Body of pancreas (tissue), 4 donors: ENCODE measurements at regions not wholly inside any gene's neighbourhood (a gene's known extent, or its start where the extent isn't known, plus 50 kb on each side); places are given as distances from the start of the nearest gene placed in this dataset.
A peak's percentile ranks its signal among the peaks of the same experiment; 100 is the strongest.

ENCODE experiments used
- ATAC-seq: fragments of 150-250 bp; one replicate; pipeline ENCODE4 v1.9.1; 2016
- DNase-seq, 4 donors: peaks; one replicate each; pipeline ENCODE4 v3.0.0-alpha.2; 2019
- H3K27ac ChIP-seq, 4 donors: fragments of 200-600 bp; sonication (generic); 1 replicate in 3 of 4; 2 replicates in 1 of 4; pipeline versions ENCODE4 v1.5.1 to v1.6.1; 2016 to 2019; ENCODE audit warnings: mild to moderate bottlenecking in 1 of 4, mixed read lengths in 1 of 4, moderate library complexity in 1 of 4
- H3K27me3 ChIP-seq, 2 donors: fragments of 200-600 bp; sonication (generic); one replicate each; pipeline ENCODE4 v1.6.0; 2016; ENCODE audit warnings: mild to moderate bottlenecking in 1 of 2
- H3K36me3 ChIP-seq, 2 donors: fragments of 200-600 bp; sonication (generic); replicated peaks in 1 of 2; 2 replicates each; pipeline ENCODE4 v1.5.1; 2016; ENCODE audit warnings: low read depth in 2 of 2; ENCODE audit not compliant: insufficient read depth in 1 of 2
- H3K4me1 ChIP-seq: fragments of 200-600 bp; sonication (generic); one replicate; pipeline ENCODE4 v1.6.0; 2016
- H3K4me3 ChIP-seq, 2 donors: fragments of 200-600 bp; sonication (generic); 1 replicate in 1 of 2; 2 replicates in 1 of 2; pipeline ENCODE4 v1.5.1; 2016 to 2019
- H3K9me3 ChIP-seq, 3 donors: fragments of 200-600 bp; sonication (generic); 1 replicate in 2 of 3; 2 replicates in 1 of 3; pipeline ENCODE4 v1.5.1; 2016
- POLR2A ChIP-seq, 3 donors: fragments of 450-650 bp; IDR thresholded peaks; one replicate each; pipeline ENCODE4 v1.6.1; 2016; ENCODE audit warnings: antibody characterized with exemption in 3 of 3, mild to moderate bottlenecking in 2 of 3
- WGBS, 2 donors: methylation state at CpG; one replicate each; pipeline ENCODE4 v1.1.5; 2017; 5-methylcytosine and 5-hydroxymethylcytosine counted together
- intact Hi-C: fragments of 100-400 bp; cut with DNase I; formaldehyde crosslinking; loops from one replicate; pipeline ENCODE4 v1.15.1; 2023
- TF ChIP-seq, protein P1 (sequence below), 7 experiments: fragments of 450-650 bp in 4 of 7; fragments of 200-600 bp in 3 of 7; sonication (generic) in 3 of 7; IDR thresholded peaks; one replicate each; pipeline ENCODE4 v1.5.1; 2016 to 2019; ENCODE audit warnings: antibody characterized with exemption in 7 of 7

DNA sequence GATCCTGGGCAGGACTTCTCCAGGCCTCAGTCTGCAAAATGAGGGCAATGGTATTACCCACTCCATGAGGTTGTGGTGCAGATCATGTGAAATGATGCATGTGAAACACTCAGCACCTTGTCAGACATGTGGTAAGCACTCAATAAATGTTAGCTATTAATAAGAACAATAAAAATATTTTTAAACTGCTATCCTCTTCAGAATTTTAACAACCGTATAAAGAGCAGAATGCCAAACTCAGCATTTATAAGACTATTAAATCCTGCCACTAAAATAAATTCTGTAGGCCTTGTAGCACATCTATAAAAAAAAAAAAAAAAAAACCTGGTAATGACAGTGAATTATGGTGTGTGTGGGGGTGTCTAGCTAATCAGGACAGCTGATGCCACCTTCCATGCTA lies 213.9 kb upstream of the UMPS start:
- no peak overlapping the region for H3K4me3 ChIP-seq
- no peak for DNase-seq
- no peaks in the 10 kb centered on the region for H3K9me3 ChIP-seq
- no peak overlapping the region for H3K27ac ChIP-seq
- no peaks in the 10 kb centered on the region for H3K36me3 ChIP-seq
- intact Hi-C loops, result no loop called here
- peaks cover 14% of the 10 kb centered on the region for H3K4me1 ChIP-seq
- no peaks in the 10 kb centered on the region for H3K27me3 ChIP-seq
- TF ChIP-seq POLR2A (IDR thresholded peaks at IDR 0.05), result no peak
- TF ChIP-seq, protein P1, sequence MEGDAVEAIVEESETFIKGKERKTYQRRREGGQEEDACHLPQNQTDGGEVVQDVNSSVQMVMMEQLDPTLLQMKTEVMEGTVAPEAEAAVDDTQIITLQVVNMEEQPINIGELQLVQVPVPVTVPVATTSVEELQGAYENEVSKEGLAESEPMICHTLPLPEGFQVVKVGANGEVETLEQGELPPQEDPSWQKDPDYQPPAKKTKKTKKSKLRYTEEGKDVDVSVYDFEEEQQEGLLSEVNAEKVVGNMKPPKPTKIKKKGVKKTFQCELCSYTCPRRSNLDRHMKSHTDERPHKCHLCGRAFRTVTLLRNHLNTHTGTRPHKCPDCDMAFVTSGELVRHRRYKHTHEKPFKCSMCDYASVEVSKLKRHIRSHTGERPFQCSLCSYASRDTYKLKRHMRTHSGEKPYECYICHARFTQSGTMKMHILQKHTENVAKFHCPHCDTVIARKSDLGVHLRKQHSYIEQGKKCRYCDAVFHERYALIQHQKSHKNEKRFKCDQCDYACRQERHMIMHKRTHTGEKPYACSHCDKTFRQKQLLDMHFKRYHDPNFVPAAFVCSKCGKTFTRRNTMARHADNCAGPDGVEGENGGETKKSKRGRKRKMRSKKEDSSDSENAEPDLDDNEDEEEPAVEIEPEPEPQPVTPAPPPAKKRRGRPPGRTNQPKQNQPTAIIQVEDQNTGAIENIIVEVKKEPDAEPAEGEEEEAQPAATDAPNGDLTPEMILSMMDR (IDR thresholded peaks at IDR 0.05), result no peak
- no peak for ATAC-seq
- WGBS, 2 donors, result 86 to 92% methylated on average over 1 of the region's 1 CpG

DNA sequence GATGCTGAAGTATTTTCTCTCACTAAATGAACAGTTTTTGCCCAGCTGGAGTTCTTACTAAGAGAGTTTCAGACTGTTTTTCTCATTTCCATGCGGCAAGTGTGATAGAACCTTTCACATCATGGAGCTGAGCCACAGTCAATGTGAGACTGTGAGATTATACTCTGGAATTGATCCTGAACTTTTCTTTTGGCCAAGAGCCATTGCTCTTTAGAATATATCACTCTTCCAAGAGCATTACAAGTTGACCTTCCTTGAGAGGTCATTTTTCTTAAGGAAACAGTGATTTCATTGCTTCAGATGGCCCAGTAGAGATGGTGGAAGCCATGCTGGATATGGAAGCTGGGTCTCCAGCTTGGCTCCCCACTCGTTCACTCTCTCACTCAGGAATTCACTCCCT lies 212.9 kb upstream of the UMPS start:
- DNase-seq, result no peak

DNA sequence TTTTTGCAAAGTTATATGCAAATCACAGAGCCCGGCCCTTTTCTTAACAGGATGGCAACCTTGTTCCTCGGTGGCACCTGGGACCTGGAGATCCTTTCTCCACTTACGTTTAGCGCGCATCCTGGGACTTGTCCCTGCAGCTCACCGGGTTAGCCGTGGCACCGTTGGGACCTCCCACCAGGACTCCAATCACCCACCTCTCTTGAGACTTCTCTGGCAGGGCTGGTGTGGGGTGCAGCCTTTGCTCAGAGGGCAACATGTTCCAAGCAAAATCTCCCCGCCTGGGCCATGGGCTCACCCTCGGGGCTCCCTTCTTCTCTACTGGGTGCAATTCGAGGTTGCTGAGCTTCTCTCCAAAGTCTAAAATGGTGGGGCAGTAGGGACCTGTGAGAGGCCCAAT lies 211.9 kb upstream of the UMPS start:
- H3K4me1 ChIP-seq, result peaks cover 9% of the 10 kb centered on the region
- H3K27me3 ChIP-seq, result no peaks in the 10 kb centered on the region
- DNase-seq (no peak), ATAC-seq (no peak)
- 92 to 94% methylated on average over 5 to 11 of the region's 11 CpGs for WGBS, 2 donors
- no peaks in the 10 kb centered on the region for H3K36me3 ChIP-seq
- H3K9me3 ChIP-seq, result no peaks in the 10 kb centered on the region
- no peak overlapping the region for H3K27ac ChIP-seq
- TF ChIP-seq POLR2A (IDR thresholded peaks at IDR 0.05), result no peak
- TF ChIP-seq, protein P1 (IDR thresholded peaks at IDR 0.05), result no peak
- no peak overlapping the region for H3K4me3 ChIP-seq
- intact Hi-C loops, result no loop called here

More for the DNA sequence above, 212.9 kb upstream of the UMPS start:
- Histone ChIP-seq H3K27ac (no peak overlapping the region), H3K36me3 (no peaks in the 10 kb centered on the region), H3K4me1 (peaks cover 15% of the 10 kb centered on the region), H3K4me3 (no peak overlapping the region), H3K27me3 (no peaks in the 10 kb centered on the region), H3K9me3 (no peaks in the 10 kb centered on the region)
- WGBS, 2 donors, result 75 to 83% methylated on average over 2 of the region's 2 CpGs
- ATAC-seq, result no peak
- TF ChIP-seq POLR2A (IDR thresholded peaks at IDR 0.05), result no peak
- TF ChIP-seq, protein P1 (IDR thresholded peaks at IDR 0.05), result no peak
- intact Hi-C loops, result no loop called here

DNA sequence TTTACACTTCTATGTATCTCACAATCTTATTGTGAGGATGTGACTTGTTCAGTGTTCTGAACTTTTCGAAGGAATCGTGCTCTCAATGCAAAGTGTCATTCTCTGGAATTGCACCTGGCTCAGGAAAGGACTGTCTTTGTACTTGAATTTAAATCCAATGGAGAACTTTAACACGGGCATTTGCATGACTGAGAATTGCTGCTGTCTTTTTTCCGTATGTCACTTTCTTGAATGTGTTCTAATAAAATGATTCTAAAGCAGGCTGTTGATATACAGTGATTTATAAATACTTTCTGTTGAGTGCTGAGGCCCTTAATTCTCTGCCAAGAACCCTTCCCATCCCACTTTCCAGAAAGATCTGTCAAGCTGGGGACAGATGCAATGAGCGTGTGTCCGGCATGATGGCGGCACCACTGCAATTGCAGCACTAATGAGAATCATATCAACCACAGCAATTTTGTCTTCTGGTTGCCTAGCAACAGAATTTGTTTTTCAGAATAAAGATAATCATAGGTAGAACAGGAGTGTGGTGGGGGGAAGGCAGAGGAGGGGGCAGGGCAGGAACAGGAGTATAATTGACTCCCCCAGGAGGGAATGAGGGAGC lies 210.6 kb upstream of the UMPS start:
- peaks cover 9% of the 10 kb centered on the region for H3K4me1 ChIP-seq
- intact Hi-C loops, result no loop called here
- H3K4me3 ChIP-seq, result no peak overlapping the region
- TF ChIP-seq POLR2A (IDR thresholded peaks at IDR 0.05), result no peak
- TF ChIP-seq, protein P1 (IDR thresholded peaks at IDR 0.05), result no peak
- no peaks in the 10 kb centered on the region for H3K36me3 ChIP-seq
- DNase-seq (no peak), ATAC-seq (no peak)
- no peaks in the 10 kb centered on the region for H3K9me3 ChIP-seq
- no peak overlapping the region for H3K27ac ChIP-seq
- no peaks in the 10 kb centered on the region for H3K27me3 ChIP-seq
- WGBS, 2 donors, result 92 to 96% methylated on average over 7 of the region's 7 CpGs

DNA sequence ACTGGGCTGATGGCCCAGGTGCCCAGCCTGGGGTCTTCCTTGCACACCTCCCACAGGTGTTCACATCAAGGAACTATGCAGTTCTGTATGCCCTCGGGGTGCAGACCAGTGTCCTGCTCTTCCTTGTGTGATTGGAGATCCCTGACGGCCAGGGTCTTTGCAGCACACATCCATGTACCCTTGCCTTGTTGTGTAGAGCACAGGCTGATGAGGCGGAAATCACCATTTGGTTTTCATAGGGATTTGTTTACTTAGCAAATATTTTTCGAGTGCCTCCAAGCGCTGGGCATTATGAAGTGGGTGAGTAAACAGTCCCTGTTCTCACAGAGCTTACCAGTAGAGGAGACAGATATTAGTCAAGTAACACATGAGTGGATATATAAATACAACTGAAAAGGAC lies 209.3 kb upstream of the UMPS start:
- DNase-seq (peak in 3 of 4 donors; percentile 21 to 35 (median 33)), ATAC-seq (peak; percentile 71)
- Histone ChIP-seq H3K4me3 (no peak overlapping the region), H3K27me3 (no peaks in the 10 kb centered on the region), H3K9me3 (no peaks in the 10 kb centered on the region), H3K36me3 (no peaks in the 10 kb centered on the region), H3K27ac (no peak overlapping the region), H3K4me1 (peaks cover 9% of the 10 kb centered on the region)
- WGBS, 2 donors, result 21 to 32% methylated on average over 5 of the region's 5 CpGs
- no peak for TF ChIP-seq POLR2A (IDR thresholded peaks at IDR 0.05)
- TF ChIP-seq, protein P1 (IDR thresholded peaks at IDR 0.05), result no peak
- intact Hi-C loops, result no loop called here
